Parathyroid adenoma (tissue), 2 donors: ENCODE measurements at regions not wholly inside any gene's neighbourhood (a gene's known extent, or its start where the extent isn't known, plus 50 kb on each side); places are given as distances from the start of the nearest gene placed in this dataset.

Source experiments
- H2AFZ ChIP-seq: fragments of 300-600 bp; sonication (generic); one replicate; pipeline ENCODE4 v1.7.0; 2017; ENCODE audit warnings: antibody characterized with exemption, mild to moderate bottlenecking
- H3K27ac ChIP-seq: fragments of 300-600 bp; sonication (generic); one replicate; pipeline ENCODE4 v1.7.0; 2017
- H3K27me3 ChIP-seq: fragments of 300-600 bp; sonication (generic); one replicate; pipeline ENCODE4 v1.7.0; 2017; ENCODE audit warnings: low read length; ENCODE audit not compliant: control insufficient read depth, insufficient read depth
- H3K36me3 ChIP-seq: fragments of 300-600 bp; sonication (generic); one replicate; pipeline ENCODE4 v1.7.0; 2017; ENCODE audit warnings: low read length; ENCODE audit not compliant: control insufficient read depth, insufficient read depth
- H3K4me1 ChIP-seq: fragments of 300-600 bp; sonication (generic); one replicate; pipeline ENCODE4 v1.7.0; 2017; ENCODE audit warnings: control low read depth
- H3K4me2 ChIP-seq: fragments of 300-600 bp; sonication (generic); one replicate; pipeline ENCODE4 v1.7.0; 2017; ENCODE audit warnings: low read length
- H3K4me3 ChIP-seq: fragments of 300-600 bp; sonication (generic); one replicate; pipeline ENCODE4 v1.7.0; 2017; ENCODE audit warnings: low read depth, low read length
- H3K79me2 ChIP-seq: fragments of 300-600 bp; sonication (generic); one replicate; pipeline ENCODE4 v1.7.0; 2017; ENCODE audit warnings: control low read depth
- H3K9ac ChIP-seq: fragments of 300-600 bp; sonication (generic); one replicate; pipeline ENCODE4 v1.7.0; 2017; ENCODE audit warnings: mild to moderate bottlenecking
- H3K9me3 ChIP-seq: fragments of 300-600 bp; sonication (generic); one replicate; pipeline ENCODE4 v1.7.0; 2017; ENCODE audit warnings: low read length; ENCODE audit not compliant: control insufficient read depth
- TF ChIP-seq, protein P1 (sequence below): fragments of 300-600 bp; sonication (generic); IDR thresholded peaks from one replicate; pipeline ENCODE4 v1.7.0; 2017; ENCODE audit warnings: antibody characterized with exemption, mild to moderate bottlenecking
- donor health status: primary hyperparathyroidism.

DNA sequence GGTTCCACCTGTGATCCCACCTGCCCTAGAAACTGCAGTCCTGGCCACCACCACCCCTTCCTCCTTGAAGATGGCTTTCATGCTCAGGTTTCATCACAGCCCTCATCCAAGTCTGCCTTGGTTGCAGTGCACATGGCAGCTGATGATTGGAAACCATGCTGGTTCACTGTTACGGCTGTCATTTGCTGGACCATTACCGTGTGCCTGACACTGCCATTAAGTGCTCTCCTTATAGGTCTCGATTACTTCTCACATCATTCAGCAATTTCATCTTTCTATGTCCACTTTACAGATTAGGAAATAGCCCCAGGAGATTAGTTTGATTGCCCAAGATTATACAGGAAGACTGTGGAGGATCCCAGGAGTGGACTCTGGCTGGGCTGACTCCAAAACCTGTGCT, 123.9 kb downstream of the ICE1 start:
- TF ChIP-seq, protein P1, sequence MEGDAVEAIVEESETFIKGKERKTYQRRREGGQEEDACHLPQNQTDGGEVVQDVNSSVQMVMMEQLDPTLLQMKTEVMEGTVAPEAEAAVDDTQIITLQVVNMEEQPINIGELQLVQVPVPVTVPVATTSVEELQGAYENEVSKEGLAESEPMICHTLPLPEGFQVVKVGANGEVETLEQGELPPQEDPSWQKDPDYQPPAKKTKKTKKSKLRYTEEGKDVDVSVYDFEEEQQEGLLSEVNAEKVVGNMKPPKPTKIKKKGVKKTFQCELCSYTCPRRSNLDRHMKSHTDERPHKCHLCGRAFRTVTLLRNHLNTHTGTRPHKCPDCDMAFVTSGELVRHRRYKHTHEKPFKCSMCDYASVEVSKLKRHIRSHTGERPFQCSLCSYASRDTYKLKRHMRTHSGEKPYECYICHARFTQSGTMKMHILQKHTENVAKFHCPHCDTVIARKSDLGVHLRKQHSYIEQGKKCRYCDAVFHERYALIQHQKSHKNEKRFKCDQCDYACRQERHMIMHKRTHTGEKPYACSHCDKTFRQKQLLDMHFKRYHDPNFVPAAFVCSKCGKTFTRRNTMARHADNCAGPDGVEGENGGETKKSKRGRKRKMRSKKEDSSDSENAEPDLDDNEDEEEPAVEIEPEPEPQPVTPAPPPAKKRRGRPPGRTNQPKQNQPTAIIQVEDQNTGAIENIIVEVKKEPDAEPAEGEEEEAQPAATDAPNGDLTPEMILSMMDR, result no peak
- H2AFZ ChIP-seq, result no peak overlapping the region
- no peak overlapping the region for H3K4me2 ChIP-seq
- no peaks in the 10 kb centered on the region for H3K36me3 ChIP-seq
- H3K27me3 ChIP-seq, result no peaks in the 10 kb centered on the region
- no peak overlapping the region for H3K27ac ChIP-seq
- H3K9ac ChIP-seq, result no peak overlapping the region
- no peaks in the 10 kb centered on the region for H3K4me1 ChIP-seq
- no peaks in the 10 kb centered on the region for H3K9me3 ChIP-seq
- H3K4me3 ChIP-seq, result no peak overlapping the region
- H3K79me2 ChIP-seq, result no peaks in the 10 kb centered on the region

DNA sequence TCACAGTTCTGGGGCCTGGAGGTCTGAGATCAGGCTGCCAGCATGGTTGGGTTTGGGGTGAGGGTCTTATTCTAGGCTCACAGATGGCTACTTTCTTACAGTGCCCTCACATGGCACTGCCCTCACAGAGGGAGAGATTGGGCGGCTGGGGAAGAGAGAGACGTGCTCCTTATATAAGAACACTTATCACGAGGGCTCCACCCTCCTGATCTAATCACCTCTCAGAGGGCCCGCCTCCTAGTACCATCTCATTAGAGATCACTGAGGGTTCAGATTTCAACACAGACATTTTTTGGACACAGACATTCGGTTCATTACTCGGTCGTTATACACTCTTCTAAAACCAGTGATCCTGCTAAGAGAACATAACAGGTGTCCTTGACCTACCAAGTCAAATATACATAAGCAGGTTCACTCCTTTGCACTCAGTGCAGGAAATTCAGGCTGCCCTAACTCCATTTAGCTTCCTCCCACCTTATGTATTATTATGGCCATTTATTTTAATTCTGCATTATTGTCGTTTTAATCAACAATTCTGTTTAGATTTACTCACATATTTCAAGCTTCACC, 121.7 kb downstream of the ICE1 start:
- H3K36me3 ChIP-seq, result no peaks in the 10 kb centered on the region
- TF ChIP-seq, protein P1, result no peak
- no peaks in the 10 kb centered on the region for H3K79me2 ChIP-seq
- H3K4me3 ChIP-seq, result no peak overlapping the region
- H3K27me3 ChIP-seq, result no peaks in the 10 kb centered on the region
- H3K4me2 ChIP-seq, result no peak overlapping the region
- H3K9me3 ChIP-seq, result no peaks in the 10 kb centered on the region
- H3K27ac ChIP-seq, result no peak overlapping the region
- no peaks in the 10 kb centered on the region for H3K4me1 ChIP-seq
- no peak overlapping the region for H3K9ac ChIP-seq
- H2AFZ ChIP-seq, result no peak overlapping the region

DNA sequence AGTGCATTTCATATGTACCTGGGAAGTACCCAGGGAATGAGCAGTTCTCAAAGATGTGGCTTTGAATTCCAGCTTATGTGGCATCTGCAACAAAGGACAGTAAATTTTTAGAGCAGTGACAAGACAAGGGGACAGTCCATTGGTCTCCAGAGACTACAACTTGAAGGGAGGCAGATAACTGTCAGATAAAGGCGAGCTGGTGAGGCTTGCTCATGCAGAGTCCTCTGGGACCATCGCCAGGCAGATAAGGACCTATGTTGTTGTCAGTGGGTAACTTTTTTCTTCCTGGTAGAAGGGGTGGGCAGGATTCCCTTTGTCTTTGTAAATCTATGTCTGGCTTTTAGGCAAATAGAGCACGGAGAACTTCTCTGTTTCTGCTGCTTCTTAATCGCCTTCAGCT, 120.2 kb downstream of the ICE1 start:
- Histone ChIP-seq H3K9ac (no peak overlapping the region), H3K79me2 (no peaks in the 10 kb centered on the region), H3K4me3 (no peak overlapping the region), H3K9me3 (no peaks in the 10 kb centered on the region), H2AFZ (no peak overlapping the region), H3K27me3 (no peaks in the 10 kb centered on the region), H3K36me3 (no peaks in the 10 kb centered on the region), H3K4me2 (no peak overlapping the region), H3K27ac (no peak overlapping the region), H3K4me1 (no peaks in the 10 kb centered on the region)
- TF ChIP-seq, protein P1, result no peak

DNA sequence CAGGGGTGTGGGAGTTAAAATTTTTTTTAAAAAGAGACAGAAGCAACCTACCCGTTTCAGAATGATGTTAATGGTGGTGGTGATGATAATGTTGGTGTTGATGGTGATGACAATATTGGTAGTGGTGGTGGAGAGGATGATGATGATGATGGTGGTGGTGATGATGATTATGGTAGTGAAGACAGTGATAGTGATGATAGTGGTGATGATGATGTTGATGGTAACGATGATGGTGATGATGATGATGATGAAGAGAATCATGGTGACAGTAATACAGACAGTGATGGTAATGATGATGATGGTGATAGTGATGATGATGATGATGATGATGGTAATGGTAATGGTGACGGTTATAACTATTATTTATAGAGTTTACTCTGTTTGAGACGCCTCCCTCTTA, 117.6 kb downstream of the ICE1 start:
- Histone ChIP-seq H3K79me2 (no peaks in the 10 kb centered on the region), H3K36me3 (no peaks in the 10 kb centered on the region), H3K27ac (no peak overlapping the region), H3K4me2 (no peak overlapping the region), H3K4me3 (no peak overlapping the region), H2AFZ (no peak overlapping the region), H3K9ac (no peak overlapping the region), H3K9me3 (no peaks in the 10 kb centered on the region), H3K4me1 (no peaks in the 10 kb centered on the region), H3K27me3 (no peaks in the 10 kb centered on the region)
- TF ChIP-seq, protein P1, result no peak
